ENCODE measurements at regions not wholly inside any gene's neighbourhood (a gene's known extent, or its start where the extent isn't known, plus 50 kb on each side); places are given as distances from the start of the nearest gene placed in this dataset.

GRCh38 chr21:28025111-28025510, 967.6 kb downstream of the LTN1 start (continued):
- TF ChIP-seq MBD2 (IDR thresholded peaks at IDR 0.05; ENCODE audit: borderline replicate concordance, low read depth) (no peak), SRSF3 (IDR thresholded peaks at IDR 0.05; ENCODE audit: insufficient read depth, low read length) (no peak), MAFK (IDR thresholded peaks at IDR 0.05; ENCODE audit: low read length) (no peak), SRF (CRISPR knock-in tag; IDR thresholded peaks at IDR 0.05) (no peak), NFATC3 (IDR thresholded peaks at IDR 0.05) (no peak), DDX20 (tag; IDR thresholded peaks at IDR 0.05; ENCODE audit: low read depth) (no peak)
- TF ChIP-seq, protein P1, sequence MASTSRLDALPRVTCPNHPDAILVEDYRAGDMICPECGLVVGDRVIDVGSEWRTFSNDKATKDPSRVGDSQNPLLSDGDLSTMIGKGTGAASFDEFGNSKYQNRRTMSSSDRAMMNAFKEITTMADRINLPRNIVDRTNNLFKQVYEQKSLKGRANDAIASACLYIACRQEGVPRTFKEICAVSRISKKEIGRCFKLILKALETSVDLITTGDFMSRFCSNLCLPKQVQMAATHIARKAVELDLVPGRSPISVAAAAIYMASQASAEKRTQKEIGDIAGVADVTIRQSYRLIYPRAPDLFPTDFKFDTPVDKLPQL (IDR thresholded peaks at IDR 0.05; ENCODE audit: extremely low read depth, insufficient read length): no peak
- TF ChIP-seq, protein P2, sequence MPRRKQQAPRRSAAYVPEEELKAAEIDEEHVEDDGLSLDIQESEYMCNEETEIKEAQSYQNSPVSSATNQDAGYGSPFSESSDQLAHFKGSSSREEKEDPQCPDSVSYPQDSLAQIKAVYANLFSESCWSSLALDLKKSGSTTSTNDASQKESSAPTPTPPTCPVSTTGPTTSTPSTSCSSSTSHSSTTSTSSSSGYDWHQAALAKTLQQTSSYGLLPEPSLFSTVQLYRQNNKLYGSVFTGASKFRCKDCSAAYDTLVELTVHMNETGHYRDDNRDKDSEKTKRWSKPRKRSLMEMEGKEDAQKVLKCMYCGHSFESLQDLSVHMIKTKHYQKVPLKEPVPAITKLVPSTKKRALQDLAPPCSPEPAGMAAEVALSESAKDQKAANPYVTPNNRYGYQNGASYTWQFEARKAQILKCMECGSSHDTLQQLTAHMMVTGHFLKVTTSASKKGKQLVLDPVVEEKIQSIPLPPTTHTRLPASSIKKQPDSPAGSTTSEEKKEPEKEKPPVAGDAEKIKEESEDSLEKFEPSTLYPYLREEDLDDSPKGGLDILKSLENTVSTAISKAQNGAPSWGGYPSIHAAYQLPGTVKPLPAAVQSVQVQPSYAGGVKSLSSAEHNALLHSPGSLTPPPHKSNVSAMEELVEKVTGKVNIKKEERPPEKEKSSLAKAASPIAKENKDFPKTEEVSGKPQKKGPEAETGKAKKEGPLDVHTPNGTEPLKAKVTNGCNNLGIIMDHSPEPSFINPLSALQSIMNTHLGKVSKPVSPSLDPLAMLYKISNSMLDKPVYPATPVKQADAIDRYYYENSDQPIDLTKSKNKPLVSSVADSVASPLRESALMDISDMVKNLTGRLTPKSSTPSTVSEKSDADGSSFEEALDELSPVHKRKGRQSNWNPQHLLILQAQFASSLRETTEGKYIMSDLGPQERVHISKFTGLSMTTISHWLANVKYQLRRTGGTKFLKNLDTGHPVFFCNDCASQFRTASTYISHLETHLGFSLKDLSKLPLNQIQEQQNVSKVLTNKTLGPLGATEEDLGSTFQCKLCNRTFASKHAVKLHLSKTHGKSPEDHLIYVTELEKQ (CRISPR knock-in tag; IDR thresholded peaks at IDR 0.05): no peak
